Activated CD8-positive, alpha-beta T cell treated with anti-CD3 and anti-CD28 coated beads, Interleukin-2, amount 10 ng/mL, durations not matched to agents 7 days and 5 days (primary cell): ENCODE measurements at regions not wholly inside any gene's neighbourhood (a gene's known extent, or its start where the extent isn't known, plus 50 kb on each side); places are given as distances from the start of the nearest gene placed in this dataset.

ENCODE experiments used
- ATAC-seq: fragments of 150-1000 bp; cut with Tn5 transposase; one replicate; pipeline ENCODE4 v1.10.0; 2021; ENCODE audit warnings: moderate library complexity
- CTCF ChIA-PET: fragments of 350-600 bp; sonication (Branson Sonifier 250); formaldehyde crosslinking; loops from one replicate; lab custom pipeline; 2021; ENCODE audit warnings: antibody characterized with exemption; lab: Charles Lee
- POLR2A ChIA-PET: fragments of 350-600 bp; sonication (Branson Sonifier 250); formaldehyde crosslinking; loops from one replicate; lab custom pipeline; 2021; ENCODE audit warnings: antibody characterized with exemption; lab: Charles Lee
- DNase-seq: peaks from one replicate; pipeline ENCODE4 v3.0.0-alpha.2; 2020
- H3K27ac Mint-ChIP-seq: one replicate; pipeline ENCODE4 v1.8.0; 2021; ENCODE audit warnings: mild to moderate bottlenecking, mixed read lengths
- H3K27me3 Mint-ChIP-seq: one replicate; pipeline ENCODE4 v1.8.0; 2021; ENCODE audit warnings: low read depth, mixed read lengths
- H3K36me3 Mint-ChIP-seq: one replicate; pipeline ENCODE4 v1.8.0; 2021; ENCODE audit warnings: low read depth, mixed read lengths
- H3K4me1 Mint-ChIP-seq: one replicate; pipeline ENCODE4 v1.8.0; 2021; ENCODE audit warnings: low read depth, mixed read lengths
- H3K4me3 Mint-ChIP-seq: one replicate; pipeline ENCODE4 v1.8.0; 2021; ENCODE audit warnings: mild to moderate bottlenecking, mixed read lengths
- H3K9me3 Mint-ChIP-seq: one replicate; pipeline ENCODE4 v1.8.0; 2022; ENCODE audit warnings: mixed read lengths; ENCODE audit not compliant: insufficient read depth

DNA sequence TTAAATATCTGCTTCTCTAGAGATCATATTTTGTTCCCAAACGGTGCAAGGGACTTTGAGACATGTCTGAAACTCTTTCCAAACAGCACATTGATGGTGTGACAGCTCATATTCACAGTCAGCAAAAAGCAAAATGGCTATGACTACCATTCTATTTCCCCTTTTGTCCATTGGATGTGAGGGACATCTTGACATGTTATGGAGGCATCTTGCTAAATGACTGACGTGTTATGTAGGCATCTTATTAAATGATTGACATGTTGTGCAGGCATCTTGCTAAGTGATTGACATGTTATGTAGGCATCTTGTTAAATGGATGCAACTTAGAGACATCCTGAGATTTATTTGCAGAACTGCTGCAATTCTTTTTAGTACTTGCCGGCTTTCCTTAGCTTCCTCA, 255.8 kb downstream of the DLL1 start:
- DNase-seq, result no peak
- H3K4me1 Mint-ChIP-seq, result no peaks in the 10 kb centered on the region
- no peak overlapping the region for H3K27ac Mint-ChIP-seq
- CTCF ChIA-PET, result no interaction called here
- no peak for ATAC-seq
- no peak overlapping the region for H3K4me3 Mint-ChIP-seq
- H3K36me3 Mint-ChIP-seq, result no peaks in the 10 kb centered on the region
- H3K9me3 Mint-ChIP-seq, result peaks cover 5% of the 10 kb centered on the region
- POLR2A ChIA-PET, result no interaction called here
- H3K27me3 Mint-ChIP-seq, result peaks cover 2% of the 10 kb centered on the region

DNA sequence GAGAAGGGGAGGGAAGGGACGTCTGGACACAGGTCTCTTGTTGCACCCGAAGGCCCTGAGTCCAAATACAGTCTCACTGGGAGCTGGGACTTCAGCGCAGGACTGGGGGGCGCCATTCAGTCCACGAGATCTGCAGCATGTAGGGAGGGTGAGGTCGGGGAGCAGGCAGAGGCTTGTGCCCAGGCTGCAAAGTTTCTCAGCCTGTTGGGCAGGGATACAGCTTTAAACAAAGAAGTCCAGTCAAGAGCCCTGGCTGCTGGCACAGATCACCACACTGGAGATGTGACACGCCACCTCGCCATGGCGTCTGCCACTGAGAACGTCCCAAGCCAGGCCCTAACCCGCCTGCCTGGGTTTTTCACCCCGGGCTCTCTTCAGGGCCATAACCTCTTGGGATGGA, 256.6 kb downstream of the DLL1 start:
- Mint-ChIP-seq H3K4me3 (no peak overlapping the region), H3K9me3 (peaks cover 5% of the 10 kb centered on the region), H3K4me1 (no peaks in the 10 kb centered on the region), H3K27ac (no peak overlapping the region), H3K36me3 (no peaks in the 10 kb centered on the region), H3K27me3 (peaks cover 2% of the 10 kb centered on the region)
- ChIA-PET POLR2A (no interaction called here), CTCF (no interaction called here)
- DNase-seq (no peak), ATAC-seq (no peak)

DNA sequence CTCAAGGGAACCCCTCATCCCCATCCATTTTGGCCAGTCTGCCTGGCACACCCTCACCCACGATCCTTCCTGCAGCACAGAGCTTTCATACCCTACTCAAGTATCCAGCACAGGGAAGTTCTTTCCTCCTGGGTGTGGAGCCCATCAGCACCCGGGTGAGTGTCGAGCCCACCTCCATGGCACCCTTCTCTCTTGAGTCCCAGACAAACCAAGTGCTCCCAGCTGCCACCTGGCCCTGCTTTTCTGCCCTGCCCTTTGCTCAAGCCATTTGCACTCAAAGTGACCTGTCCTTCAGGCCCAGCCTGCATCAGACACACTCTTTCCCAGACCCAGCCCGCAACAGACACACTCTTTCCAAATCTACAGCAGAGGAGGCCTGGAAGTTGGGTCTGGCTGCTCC, 257.2 kb downstream of the DLL1 start:
- ATAC-seq (no peak), DNase-seq (no peak)
- Mint-ChIP-seq H3K27me3 (peaks cover 2% of the 10 kb centered on the region), H3K27ac (no peak overlapping the region), H3K4me3 (no peak overlapping the region), H3K4me1 (no peaks in the 10 kb centered on the region), H3K9me3 (peaks cover 5% of the 10 kb centered on the region), H3K36me3 (no peaks in the 10 kb centered on the region)
- ChIA-PET POLR2A (no interaction called here), CTCF (no interaction called here)

DNA sequence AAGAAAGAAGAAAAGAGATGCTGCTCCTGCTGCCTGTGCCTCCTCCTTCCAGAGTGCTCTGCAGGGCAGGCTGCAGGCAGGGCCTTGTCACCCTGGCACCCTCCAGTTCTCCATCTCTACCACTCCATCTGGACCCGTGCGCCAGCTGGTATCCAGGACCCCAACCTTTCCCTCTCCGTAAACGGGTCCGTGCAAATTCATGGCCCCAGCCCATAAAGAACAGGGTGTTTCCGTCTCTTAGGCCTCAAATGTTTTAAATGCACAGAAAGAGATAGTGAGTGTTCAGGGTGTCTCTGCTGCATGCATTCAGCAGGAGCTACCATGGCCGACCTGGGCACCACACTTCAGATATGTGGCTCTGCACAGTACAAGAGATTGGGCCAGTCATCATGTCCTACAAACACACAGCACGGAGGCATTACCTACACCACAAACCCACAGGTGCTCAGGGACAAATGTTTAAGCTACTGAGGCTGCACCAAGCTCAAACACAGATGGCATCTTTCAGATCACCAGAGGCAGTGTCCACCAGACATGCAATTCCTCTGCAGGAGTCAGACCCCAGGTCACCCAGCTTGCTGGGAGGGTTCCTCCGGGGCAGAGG, 258.1 kb downstream of the DLL1 start:
- POLR2A ChIA-PET, result no interaction called here
- Mint-ChIP-seq H3K27ac (no peak overlapping the region), H3K9me3 (peaks cover 5% of the 10 kb centered on the region), H3K4me3 (no peak overlapping the region), H3K4me1 (no peaks in the 10 kb centered on the region), H3K27me3 (peaks cover 2% of the 10 kb centered on the region), H3K36me3 (no peaks in the 10 kb centered on the region)
- CTCF ChIA-PET, result no interaction called here
- no peak for DNase-seq
- no peak for ATAC-seq

DNA sequence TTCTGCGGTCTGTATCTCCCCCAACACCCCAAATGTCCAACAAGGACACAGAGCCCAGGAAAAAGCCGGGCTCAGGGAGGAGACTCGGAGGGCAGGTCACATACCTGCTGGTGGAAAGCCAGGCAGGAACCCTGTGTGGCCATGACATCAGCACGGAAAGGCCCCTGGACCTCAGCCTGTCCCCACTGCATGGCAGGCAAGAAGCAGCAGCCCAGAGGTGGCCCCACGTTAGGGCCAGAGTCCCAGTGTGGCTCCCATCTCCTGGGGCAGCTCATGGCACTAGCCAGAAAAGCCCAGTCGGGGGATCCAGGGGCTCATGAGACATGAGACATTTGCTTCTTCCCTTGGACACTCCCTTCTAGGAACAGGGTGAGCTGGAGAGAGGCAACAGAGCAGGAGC, 258.7 kb downstream of the DLL1 start:
- no peak overlapping the region for H3K4me3 Mint-ChIP-seq
- H3K9me3 Mint-ChIP-seq, result peaks cover 5% of the 10 kb centered on the region
- H3K4me1 Mint-ChIP-seq, result no peaks in the 10 kb centered on the region
- CTCF ChIA-PET, result no interaction called here
- no peaks in the 10 kb centered on the region for H3K36me3 Mint-ChIP-seq
- no peak overlapping the region for H3K27ac Mint-ChIP-seq
- POLR2A ChIA-PET, result no interaction called here
- H3K27me3 Mint-ChIP-seq, result peaks cover 2% of the 10 kb centered on the region
- DNase-seq, result no peak
- ATAC-seq, result no peak

DNA sequence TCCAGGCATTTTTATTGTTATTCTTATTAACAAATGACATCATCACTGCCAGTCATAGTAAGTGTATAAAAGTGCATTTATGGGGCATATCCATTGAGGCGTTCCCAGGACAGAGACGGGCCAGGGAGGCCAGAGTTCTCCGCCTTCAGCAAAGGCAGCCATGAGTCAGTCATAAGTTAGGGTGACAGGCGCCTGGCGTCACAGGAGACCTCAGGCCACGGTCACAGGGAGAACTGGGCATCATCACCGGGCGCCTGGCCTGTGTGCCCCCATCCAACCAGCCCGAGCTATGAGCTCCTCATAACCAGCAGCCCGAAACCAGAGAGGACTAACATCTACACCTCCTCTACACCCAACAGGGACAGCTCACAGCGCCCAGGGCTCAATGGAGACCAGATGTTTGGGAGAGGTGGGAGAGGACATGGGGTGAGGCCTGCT, 259.2 kb downstream of the DLL1 start:
- Mint-ChIP-seq H3K27ac (no peak overlapping the region), H3K27me3 (peaks cover 2% of the 10 kb centered on the region), H3K36me3 (no peaks in the 10 kb centered on the region), H3K4me3 (no peak overlapping the region), H3K9me3 (peaks cover 5% of the 10 kb centered on the region), H3K4me1 (no peaks in the 10 kb centered on the region)
- ChIA-PET POLR2A (no interaction called here), CTCF (no interaction called here)
- DNase-seq (no peak), ATAC-seq (no peak)

DNA sequence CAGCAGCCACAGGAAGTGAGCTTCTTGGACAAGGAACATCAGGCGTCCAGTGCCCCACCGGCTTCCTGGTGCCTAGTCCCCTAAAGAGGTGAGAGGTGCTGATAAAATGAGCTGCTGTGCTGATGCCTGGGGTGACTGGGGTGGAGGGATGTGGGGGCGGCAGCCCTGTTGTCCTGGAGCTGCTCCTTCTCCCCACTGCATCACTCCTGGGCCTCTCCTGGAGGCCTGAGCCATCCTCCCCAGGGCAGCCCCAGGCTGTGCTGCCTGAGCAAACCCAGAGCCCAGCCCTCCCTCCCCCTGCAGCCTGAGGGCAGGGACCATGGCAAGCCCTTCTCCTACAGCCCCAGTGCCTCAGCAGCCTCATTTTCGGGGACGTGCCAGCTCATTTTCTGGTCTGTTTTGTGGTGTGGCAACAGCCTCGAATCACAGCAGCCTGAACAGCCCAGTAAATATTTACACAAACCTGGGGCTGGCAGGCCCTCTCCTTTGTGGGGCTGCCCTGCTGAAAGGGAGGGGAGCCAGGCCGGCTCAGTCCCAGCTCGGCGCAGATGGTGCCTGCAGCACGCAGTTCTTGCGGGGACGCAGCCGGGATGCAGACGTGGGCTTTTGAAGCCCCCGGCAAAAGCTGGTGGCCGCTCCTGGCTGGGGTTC, 259.9 kb downstream of the DLL1 start:
- peaks cover 2% of the 10 kb centered on the region for H3K27me3 Mint-ChIP-seq
- POLR2A ChIA-PET, result no interaction called here
- peaks cover 5% of the 10 kb centered on the region for H3K9me3 Mint-ChIP-seq
- CTCF ChIA-PET, result no interaction called here
- DNase-seq (no peak), ATAC-seq (no peak)
- H3K36me3 Mint-ChIP-seq, result no peaks in the 10 kb centered on the region
- no peaks in the 10 kb centered on the region for H3K4me1 Mint-ChIP-seq
- H3K27ac Mint-ChIP-seq, result no peak overlapping the region
- no peak overlapping the region for H3K4me3 Mint-ChIP-seq

DNA sequence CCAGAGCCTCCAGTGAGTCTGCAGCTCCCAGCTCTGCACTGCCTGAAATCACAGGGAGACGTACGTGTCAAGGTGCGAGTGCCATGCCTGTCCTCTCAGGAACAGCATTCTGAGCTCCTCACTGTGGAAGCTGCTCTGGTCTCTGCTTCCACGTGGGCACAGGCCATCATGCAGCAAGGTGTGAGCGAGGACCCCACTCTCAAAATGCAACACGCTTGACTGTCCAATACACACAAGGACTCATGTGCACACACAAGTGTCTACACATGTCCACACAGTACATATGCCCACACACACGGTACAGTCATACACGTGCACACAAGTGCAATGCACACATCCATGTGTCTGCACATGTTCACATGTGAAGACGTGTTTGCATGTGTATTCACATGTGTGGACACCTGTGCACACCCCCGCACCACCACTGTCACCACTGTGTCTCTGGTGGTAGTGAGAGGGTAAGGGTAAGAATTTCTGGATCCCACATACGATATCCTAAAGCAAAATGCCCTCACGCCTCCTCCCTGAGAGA, 260.5 kb downstream of the DLL1 start:
- DNase-seq (no peak), ATAC-seq (no peak)
- ChIA-PET CTCF (no interaction called here), POLR2A (no interaction called here)
- no peaks in the 10 kb centered on the region for H3K36me3 Mint-ChIP-seq
- no peaks in the 10 kb centered on the region for H3K4me1 Mint-ChIP-seq
- H3K27me3 Mint-ChIP-seq, result peaks cover 2% of the 10 kb centered on the region
- H3K27ac Mint-ChIP-seq, result no peak overlapping the region
- peaks cover 5% of the 10 kb centered on the region for H3K9me3 Mint-ChIP-seq
- no peak overlapping the region for H3K4me3 Mint-ChIP-seq

DNA sequence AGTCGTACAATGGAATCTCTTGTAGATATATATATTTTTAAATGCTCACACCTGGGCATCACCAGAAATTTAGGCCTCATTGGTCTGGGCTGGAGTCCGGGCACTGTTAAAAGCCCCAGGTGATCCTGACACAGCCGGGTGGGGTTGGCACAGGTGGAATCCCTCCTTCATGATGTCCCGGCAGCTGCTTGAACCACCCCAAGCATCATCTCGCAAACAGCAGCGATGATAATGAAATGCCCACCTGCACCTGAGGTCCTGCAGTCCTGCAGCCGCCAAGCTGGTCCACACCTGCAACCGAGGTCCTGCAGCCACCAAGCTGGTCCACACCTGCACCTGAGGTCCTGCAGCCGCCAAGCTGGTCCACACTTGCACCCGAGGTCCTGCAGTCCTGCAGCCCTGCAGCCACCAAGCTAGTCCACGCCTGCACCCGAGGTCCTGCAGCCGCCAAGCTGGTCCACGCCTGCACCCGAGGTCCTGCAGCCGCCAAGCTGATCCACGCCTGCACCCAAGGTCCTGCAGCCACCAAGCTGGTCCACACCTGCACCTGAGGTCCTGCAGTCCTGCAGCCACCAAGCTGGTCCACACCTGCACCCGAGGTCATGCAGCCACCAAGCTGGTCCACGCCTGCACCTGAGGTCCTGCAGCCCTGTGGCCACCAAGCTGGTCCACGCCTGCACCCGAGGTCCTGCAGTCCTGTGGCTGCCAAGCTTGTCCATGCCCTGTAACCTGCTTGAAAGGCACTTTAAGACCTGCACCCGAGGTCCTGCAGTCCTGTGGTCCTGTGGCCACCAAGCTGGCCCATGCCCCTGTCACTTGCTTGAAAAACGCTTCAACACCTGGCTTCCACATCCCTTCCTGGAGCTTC, 261.2 kb downstream of the DLL1 start:
- Mint-ChIP-seq H3K4me1 (no peaks in the 10 kb centered on the region), H3K36me3 (no peaks in the 10 kb centered on the region), H3K27me3 (peaks cover 8% of the 10 kb centered on the region), H3K9me3 (peaks cover 5% of the 10 kb centered on the region), H3K4me3 (no peak overlapping the region), H3K27ac (no peak overlapping the region)
- POLR2A ChIA-PET, result no interaction called here
- DNase-seq (no peak), ATAC-seq (no peak)
- CTCF ChIA-PET, result no interaction called here

DNA sequence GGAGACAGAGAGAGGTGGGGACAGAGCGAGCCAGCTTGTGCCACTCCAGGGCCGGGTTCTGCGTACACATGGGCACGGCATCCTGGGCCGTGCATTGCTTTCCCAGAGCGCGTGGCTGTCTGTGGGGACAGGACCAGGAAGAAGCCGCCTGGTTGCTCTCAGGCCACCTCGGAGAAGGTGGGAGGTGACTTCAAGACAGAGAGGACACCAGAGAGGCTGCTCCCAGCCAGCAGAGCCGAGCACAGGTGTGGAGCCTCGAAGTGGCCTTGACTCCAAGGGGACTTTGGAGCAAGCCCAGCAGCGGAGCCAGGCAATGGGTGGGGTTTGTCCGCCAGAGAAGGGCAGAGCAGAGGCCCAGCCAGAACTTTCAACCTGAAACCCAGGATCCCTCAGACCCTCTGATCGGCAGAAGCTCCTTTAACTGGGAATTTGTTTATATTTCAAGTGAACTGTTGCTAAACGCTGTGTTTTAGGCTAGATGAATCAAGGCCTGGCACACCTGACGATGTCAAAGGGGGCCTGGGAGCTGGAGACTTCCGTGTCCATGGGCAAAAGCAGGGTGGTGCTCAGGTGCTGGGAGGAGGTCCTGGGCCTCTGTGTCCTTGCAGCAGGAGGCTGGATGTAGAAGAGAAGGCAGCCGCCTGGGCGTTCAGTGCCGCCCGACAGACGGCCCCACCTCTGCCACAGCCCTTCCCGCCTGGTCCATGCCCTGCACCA, 262.1 kb downstream of the DLL1 start:
- ChIA-PET CTCF (no interaction called here), POLR2A (no interaction called here)
- DNase-seq (no peak), ATAC-seq (no peak)
- H3K9me3 Mint-ChIP-seq, result no peaks in the 10 kb centered on the region
- peaks cover 10% of the 10 kb centered on the region for H3K27me3 Mint-ChIP-seq
- no peaks in the 10 kb centered on the region for H3K4me1 Mint-ChIP-seq
- H3K36me3 Mint-ChIP-seq, result no peaks in the 10 kb centered on the region
- no peak overlapping the region for H3K27ac Mint-ChIP-seq
- no peak overlapping the region for H3K4me3 Mint-ChIP-seq

DNA sequence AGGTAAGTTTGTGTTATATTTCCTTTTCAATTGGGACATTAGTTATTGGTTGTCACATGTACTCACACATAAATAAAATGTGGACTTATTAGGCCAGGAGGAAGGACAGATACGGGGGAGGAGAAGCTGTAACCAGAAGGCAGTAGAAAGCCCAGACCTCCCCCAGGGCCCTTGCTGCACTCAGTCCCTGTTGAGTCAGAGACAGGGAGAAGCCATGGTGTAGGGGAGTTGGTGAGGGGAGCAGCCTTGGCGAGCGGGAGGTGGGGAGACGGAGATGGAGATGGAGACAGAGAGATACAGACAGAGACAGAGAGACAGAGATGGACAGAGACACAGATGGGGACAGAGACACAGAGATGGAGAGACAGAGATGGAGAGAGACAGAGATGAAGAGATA, 263.2 kb downstream of the DLL1 start:
- ATAC-seq (no peak), DNase-seq (no peak)
- Mint-ChIP-seq H3K36me3 (no peaks in the 10 kb centered on the region), H3K27me3 (peaks cover 8% of the 10 kb centered on the region), H3K27ac (no peak overlapping the region), H3K4me3 (no peak overlapping the region), H3K9me3 (no peaks in the 10 kb centered on the region), H3K4me1 (no peaks in the 10 kb centered on the region)
- ChIA-PET POLR2A (no interaction called here), CTCF (no interaction called here)
